ENCODE measurements at regions not wholly inside any gene's neighbourhood (a gene's known extent, or its start where the extent isn't known, plus 50 kb on each side); places are given as distances from the start of the nearest gene placed in this dataset.

- no peak for DNase-seq (ENCODE audit: low read depth in 2 of 2)
Observed at GRCh38 chr19:32289566-32290210, 55.7 kb upstream of the ZNF507 start.

- DNase-seq (ENCODE audit: low read depth in 2 of 2): no peak
Observed at GRCh38 chr19:32291876-32292275, 53.5 kb upstream of the ZNF507 start.

GRCh38 chr19:32294871-32295438, 50.5 kb upstream of the ZNF507 start:
- no peak for DNase-seq (ENCODE audit: low read depth in 2 of 2)

Measured in stimulated activated CD8-positive, alpha-beta memory T cell treated with anti-CD3 and anti-CD28 coated beads, Interleukin-15, amount 100 ng/mL, for 48 hours (primary cell).